ENCODE measurements at regions not wholly inside any gene's neighbourhood (a gene's known extent, or its start where the extent isn't known, plus 50 kb on each side); places are given as distances from the start of the nearest gene placed in this dataset.

GRCh38 chr6:81897793-81898192 lies 145.3 kb upstream of the TENT5A start:
- TF ChIP-seq CTCF (IDR thresholded peaks at IDR 0.05) (no peak), TCF7L2 (IDR thresholded peaks at IDR 0.05; ENCODE audit: low read depth, low read length) (no peak), POLR2AphosphoS5 (IDR thresholded peaks at IDR 0.05; ENCODE audit: low read depth, low read length) (no peak), REST (IDR thresholded peaks at IDR 0.05; ENCODE audit: insufficient read depth in 1 of 2, low read depth in 2 of 2, low read length in 1 of 2) (no peak)

Measured in Panc1 (cell line).